AG04449 (cell line): ENCODE measurements at regions not wholly inside any gene's neighbourhood (a gene's known extent, or its start where the extent isn't known, plus 50 kb on each side); places are given as distances from the start of the nearest gene placed in this dataset.
"Not testable (repeated sequence)": the region's sequence is repeated elsewhere in the genome, so short reads cannot be mapped to it uniquely, and the experiment has no call there.

Experiments
- CTCF ChIA-PET: fragments of 350-600 bp; formaldehyde crosslinking; extraction: SDS; loops from one replicate; lab custom pipeline; 2021; ENCODE audit warnings: antibody characterized with exemption; lab: Yijun Ruan, JAX
- POLR2A ChIA-PET: fragments of 400-600, 350-600 bp; formaldehyde crosslinking; extraction: SDS; loops from one replicate; lab custom pipeline; 2020; ENCODE audit warnings: antibody characterized with exemption, inconsistent platforms; lab: Yijun Ruan, JAX
- DNase-seq: peaks from one replicate; pipeline ENCODE4 v3.0.0-alpha.2; 2010; ENCODE audit warnings: low read depth, low spot score
- H3K4me3 ChIP-seq: 2 replicates; pipeline ENCODE4 v1.5.1; 2011; ENCODE audit warnings: low read depth, mild to moderate bottlenecking, control low read depth, low read length
- TF ChIP-seq, protein P1 (sequence below): IDR thresholded peaks from one replicate; pipeline ENCODE4 v1.5.1; 2011; ENCODE audit warnings: mild to moderate bottlenecking, moderate library complexity, low read length, control low read depth, inconsistent platforms; ENCODE audit not compliant: insufficient read depth; ENCODE audit errors: missing control alignments

DNA sequence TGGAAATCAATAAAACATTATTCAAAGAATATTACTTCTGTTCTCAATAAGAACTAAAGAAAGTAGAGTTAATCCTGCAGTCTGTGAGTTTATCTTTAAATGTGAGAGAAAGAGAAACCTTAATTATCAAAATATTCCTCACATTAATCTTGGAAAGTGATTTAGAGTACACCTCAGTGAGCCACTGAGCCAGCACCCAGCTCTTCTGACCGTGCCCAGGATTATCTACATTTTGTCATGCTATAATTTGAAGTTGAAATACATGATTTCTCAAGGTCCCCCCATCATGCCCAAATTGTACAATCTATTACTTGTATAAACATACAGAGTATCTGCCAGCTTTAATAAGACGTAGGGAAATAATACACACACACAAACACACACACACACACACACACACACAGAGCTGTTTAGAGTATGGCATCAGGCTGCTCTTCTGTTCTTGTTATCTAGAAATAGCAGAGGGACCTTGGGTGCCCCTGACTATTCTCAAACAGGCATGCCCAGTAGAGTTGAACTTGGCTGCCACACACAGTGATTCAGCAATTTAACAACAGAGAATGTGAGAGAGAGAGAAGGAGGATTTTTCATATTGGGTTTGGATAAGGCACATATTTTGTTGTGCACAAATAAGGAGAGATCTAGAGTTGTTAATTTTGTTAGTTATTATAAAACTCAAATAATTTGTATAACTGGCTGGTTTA is 74.4 kb downstream of the P2RY1 start:
- ChIA-PET CTCF (no interaction called here), POLR2A (no interaction called here)
- no peak for DNase-seq
- H3K4me3 ChIP-seq = no peak overlapping the region
- TF ChIP-seq, protein P1, sequence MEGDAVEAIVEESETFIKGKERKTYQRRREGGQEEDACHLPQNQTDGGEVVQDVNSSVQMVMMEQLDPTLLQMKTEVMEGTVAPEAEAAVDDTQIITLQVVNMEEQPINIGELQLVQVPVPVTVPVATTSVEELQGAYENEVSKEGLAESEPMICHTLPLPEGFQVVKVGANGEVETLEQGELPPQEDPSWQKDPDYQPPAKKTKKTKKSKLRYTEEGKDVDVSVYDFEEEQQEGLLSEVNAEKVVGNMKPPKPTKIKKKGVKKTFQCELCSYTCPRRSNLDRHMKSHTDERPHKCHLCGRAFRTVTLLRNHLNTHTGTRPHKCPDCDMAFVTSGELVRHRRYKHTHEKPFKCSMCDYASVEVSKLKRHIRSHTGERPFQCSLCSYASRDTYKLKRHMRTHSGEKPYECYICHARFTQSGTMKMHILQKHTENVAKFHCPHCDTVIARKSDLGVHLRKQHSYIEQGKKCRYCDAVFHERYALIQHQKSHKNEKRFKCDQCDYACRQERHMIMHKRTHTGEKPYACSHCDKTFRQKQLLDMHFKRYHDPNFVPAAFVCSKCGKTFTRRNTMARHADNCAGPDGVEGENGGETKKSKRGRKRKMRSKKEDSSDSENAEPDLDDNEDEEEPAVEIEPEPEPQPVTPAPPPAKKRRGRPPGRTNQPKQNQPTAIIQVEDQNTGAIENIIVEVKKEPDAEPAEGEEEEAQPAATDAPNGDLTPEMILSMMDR = no peak

DNA sequence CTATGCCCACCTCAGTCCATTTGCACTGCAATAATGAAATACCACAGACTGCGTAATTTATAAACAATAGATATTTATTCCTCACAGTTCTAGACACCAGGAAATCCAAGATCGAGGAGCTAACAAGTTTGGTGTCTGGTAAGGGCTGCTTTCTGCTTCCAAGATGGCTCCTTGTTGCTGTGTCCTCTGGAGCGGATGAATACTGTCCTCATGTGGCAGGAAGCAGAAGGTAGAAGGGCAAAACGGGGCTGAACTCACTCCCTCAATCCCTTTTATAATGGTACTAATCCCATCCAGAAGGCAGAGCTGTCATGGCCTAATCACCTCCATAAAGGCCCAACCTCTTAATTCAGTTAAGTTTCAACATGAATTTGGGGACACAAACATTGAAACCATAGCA is 75.3 kb downstream of the P2RY1 start:
- TF ChIP-seq, protein P1 = no peak
- POLR2A ChIA-PET = no interaction called here
- CTCF ChIA-PET = no interaction called here
- H3K4me3 ChIP-seq = no peak overlapping the region
- no peak for DNase-seq

DNA sequence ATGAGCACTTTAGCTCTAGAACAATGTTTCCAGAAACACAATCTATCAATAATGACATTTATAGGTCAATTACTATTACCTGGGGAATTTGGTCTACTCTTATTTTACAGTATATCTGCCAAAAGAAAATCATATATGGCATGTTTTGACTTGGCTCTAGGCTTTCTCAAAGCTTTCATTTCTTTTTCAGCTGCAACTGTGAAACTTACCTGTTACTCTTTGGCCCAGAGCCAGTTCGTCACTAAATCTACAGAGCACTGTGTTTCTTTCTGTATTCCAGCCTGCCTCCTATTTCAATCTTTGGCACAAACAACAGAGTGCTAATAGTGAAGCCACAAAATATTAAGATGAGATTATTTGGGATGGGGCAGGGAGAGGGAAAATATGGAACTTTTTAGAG is 76.0 kb downstream of the P2RY1 start:
- TF ChIP-seq, protein P1 = no peak
- CTCF ChIA-PET = no interaction called here
- POLR2A ChIA-PET = no interaction called here
- DNase-seq = no peak
- no peak overlapping the region for H3K4me3 ChIP-seq

DNA sequence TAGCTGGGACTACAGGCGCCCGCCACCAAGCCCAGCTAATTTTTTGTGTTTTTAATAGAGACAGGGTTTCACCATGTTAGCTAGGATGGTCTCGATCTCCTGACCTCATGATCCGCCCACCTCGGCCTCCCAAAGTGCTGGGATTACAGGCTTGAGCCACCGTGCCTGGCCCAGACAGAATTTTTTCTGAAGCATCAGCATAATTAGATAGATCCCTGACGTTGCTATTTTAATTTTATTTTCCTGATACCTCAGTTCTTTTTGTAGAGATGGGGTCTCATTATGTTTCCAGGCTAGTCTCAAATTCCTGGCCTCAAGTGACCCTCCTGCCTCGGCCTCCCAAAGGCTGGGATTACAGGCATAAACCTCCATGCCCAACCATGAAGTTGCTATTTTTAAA is 79.8 kb downstream of the P2RY1 start:
- CTCF ChIA-PET, H3K4me3 ChIP-seq, DNase-seq, POLR2A ChIA-PET: not testable (repeated sequence)

DNA sequence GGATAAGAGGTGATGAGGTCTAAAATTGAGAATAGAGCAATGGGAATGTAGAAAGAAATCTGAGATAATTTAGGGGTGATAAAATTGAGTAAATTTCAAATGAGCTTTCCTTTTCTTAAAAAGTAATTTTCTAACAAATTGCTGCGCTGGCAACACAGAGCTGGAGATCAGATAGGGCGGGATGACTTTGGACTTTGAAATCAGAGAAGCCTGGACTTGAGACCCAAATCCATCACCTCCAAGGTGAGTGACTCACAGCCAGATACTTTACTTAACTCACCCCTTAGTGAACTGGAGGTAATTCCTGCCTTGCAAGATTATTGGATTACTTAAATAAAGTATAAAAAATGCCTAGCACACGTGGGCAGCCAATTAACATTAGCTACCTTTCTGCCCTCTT is 80.8 kb downstream of the P2RY1 start:
- ChIA-PET CTCF (no interaction called here), POLR2A (no interaction called here)

DNA sequence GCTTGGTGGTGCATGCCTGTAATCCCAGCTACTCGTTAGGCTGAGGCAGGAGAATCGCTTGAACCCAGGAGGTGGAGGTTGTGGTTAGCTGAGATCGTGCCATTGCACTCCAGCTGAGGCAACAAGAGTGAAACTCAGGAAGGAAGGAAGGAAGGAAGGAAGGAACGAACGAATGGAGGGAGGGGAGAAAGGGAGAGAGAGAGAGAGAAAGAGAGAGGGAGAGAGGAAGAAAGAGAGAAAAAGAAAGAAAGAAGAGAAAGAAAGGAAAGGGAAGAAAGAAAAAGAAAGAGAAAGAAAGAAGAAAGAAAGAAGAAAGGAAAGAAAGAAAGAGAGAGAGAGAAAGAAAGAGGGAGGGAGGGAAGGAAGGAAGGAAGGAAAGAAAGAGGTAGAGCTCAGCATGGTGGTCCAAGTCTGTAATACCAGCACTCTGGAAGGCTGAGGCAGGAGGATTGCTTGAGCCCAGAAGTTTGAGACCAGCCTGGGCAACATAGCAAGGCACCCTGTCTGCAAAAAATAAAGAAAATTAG is 81.9 kb downstream of the P2RY1 start:
- no peak for DNase-seq
- no peak overlapping the region for H3K4me3 ChIP-seq
- TF ChIP-seq, protein P1 = no peak
- ChIA-PET POLR2A (no interaction called here), CTCF (no interaction called here)

More for the DNA sequence above, 80.8 kb downstream of the P2RY1 start:
- TF ChIP-seq, protein P1 = no peak
- H3K4me3 ChIP-seq = no peak overlapping the region
- no peak for DNase-seq

DNA sequence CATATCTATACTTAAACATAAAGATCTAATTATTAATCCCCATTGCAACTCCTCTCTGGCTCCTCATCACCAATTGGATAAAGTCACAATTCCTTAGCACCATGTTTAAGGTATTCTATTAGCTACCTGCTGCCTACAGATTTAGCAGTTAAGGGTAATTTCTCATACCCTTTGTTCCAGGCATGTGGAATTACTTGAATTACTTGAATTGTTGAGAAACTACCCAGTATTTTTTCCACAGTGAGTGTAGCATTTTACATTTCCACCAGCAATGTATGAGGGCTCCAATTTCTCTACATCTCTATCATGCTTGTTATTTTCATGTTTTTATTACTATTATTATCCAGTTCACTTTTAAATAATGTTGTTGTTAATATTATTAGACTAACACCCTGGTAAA is 86.4 kb downstream of the P2RY1 start:
- TF ChIP-seq, protein P1 = no peak
- CTCF ChIA-PET = no interaction called here
- POLR2A ChIA-PET = no interaction called here
- H3K4me3 ChIP-seq = no peak overlapping the region
- DNase-seq = no peak
